T-cell (primary cell): ENCODE measurements at regions not wholly inside any gene's neighbourhood (a gene's known extent, or its start where the extent isn't known, plus 50 kb on each side); places are given as distances from the start of the nearest gene placed in this dataset.

Experiments used
- ATAC-seq, 4 experiments: fragments of 200-7000 bp in 3 of 4; fragments of 150-1000 bp in 1 of 4; cut with Tn5 transposase; replicated peaks in 1 of 4; 1 replicate in 3 of 4; 2 replicates in 1 of 4; pipeline ENCODE4 v1.10.0; 2021; ENCODE audit warnings: moderate library complexity in 3 of 4, mild to moderate bottlenecking in 2 of 4, moderate number of reproducible peaks in 1 of 4
- CTCF ChIA-PET, 2 donors: fragments of 300-600 bp; sonication (Branson Sonifier 250); formaldehyde crosslinking; loops; one replicate each; lab custom pipeline; 2022; ENCODE audit warnings: antibody characterized with exemption in 2 of 2; lab: Charles Lee
- POLR2A ChIA-PET, 2 donors: fragments of 300-600 bp; sonication (Branson Sonifier 250); formaldehyde crosslinking; loops; one replicate each; lab custom pipeline; 2022; ENCODE audit warnings: antibody characterized with exemption in 2 of 2; lab: Charles Lee
- DNase-seq, 35 experiments: peaks; one replicate each; pipeline versions ENCODE4 v3.0.0 to v3.0.0-alpha.2; 2013 to 2023
- H3K27ac ChIP-seq: one replicate; pipeline ENCODE4 v1.5.1; 2013; ENCODE audit warnings: low read length
- H3K27me3 ChIP-seq, 2 experiments: replicated peaks in 1 of 2; 1 replicate in 1 of 2; 2 replicates in 1 of 2; pipeline versions ENCODE4 v1.6.1 to v1.7.0; 2013; ENCODE audit warnings: low read length in 1 of 2, mixed read lengths in 1 of 2; ENCODE audit not compliant: control insufficient read depth in 2 of 2, insufficient read depth in 2 of 2; ENCODE audit errors: extremely low read depth in 1 of 2
- H3K36me3 ChIP-seq, 2 donors: 1 replicate in 1 of 2; 2 replicates in 1 of 2; pipeline versions ENCODE4 v1.6.1 to v1.7.0; 2013; ENCODE audit warnings: low read length in 1 of 2; ENCODE audit not compliant: control insufficient read depth in 2 of 2, insufficient read depth in 1 of 2; ENCODE audit errors: extremely low read depth in 1 of 2
- H3K4me1 ChIP-seq, 2 experiments: 1 replicate in 1 of 2; 2 replicates in 1 of 2; pipeline versions ENCODE4 v1.6.1 to v1.7.0; 2013; ENCODE audit warnings: low read length in 2 of 2, mixed read lengths in 1 of 2; ENCODE audit not compliant: insufficient read depth in 2 of 2, control insufficient read depth in 1 of 2; ENCODE audit errors: extremely low read depth in 1 of 2
- H3K4me3 ChIP-seq, 2 donors: 1 replicate in 1 of 2; 2 replicates in 1 of 2; pipeline versions ENCODE4 v1.5.1 to v1.7.0; 2013; ENCODE audit warnings: mild to moderate bottlenecking in 2 of 2, low read length in 1 of 2, moderate library complexity in 1 of 2; ENCODE audit not compliant: control insufficient read depth in 1 of 2; ENCODE audit errors: extremely low read depth in 1 of 2
- H3K9me3 ChIP-seq: 2 replicates; pipeline ENCODE4 v1.7.0; 2013
- H3K27ac Mint-ChIP-seq, 2 donors: one replicate each; pipeline ENCODE4 v1.8.0; 2020 to 2021; ENCODE audit warnings: mild to moderate bottlenecking in 2 of 2, mixed read lengths in 2 of 2
- H3K27me3 Mint-ChIP-seq, 2 donors: one replicate each; pipeline ENCODE4 v1.8.0; 2021 to 2022; ENCODE audit warnings: mixed read lengths in 2 of 2
- H3K36me3 Mint-ChIP-seq: one replicate; pipeline ENCODE4 v1.8.0; 2021; ENCODE audit warnings: mixed read lengths
- H3K4me1 Mint-ChIP-seq, 3 donors: one replicate each; pipeline ENCODE4 v1.8.0; 2020 to 2022; ENCODE audit warnings: mixed read lengths in 3 of 3, mild to moderate bottlenecking in 1 of 3
- H3K4me3 Mint-ChIP-seq, 3 donors: one replicate each; pipeline ENCODE4 v1.8.0; 2020 to 2022; ENCODE audit warnings: mild to moderate bottlenecking in 3 of 3, mixed read lengths in 3 of 3, moderate library complexity in 3 of 3
- H3K9me3 Mint-ChIP-seq, 3 donors: one replicate each; pipeline ENCODE4 v1.8.0; 2020 to 2022; ENCODE audit warnings: mixed read lengths in 3 of 3
- WGBS: methylation state at CpG from one replicate; pipeline ENCODE4 v1.1.5; 2013; ENCODE audit warnings: missing lambda C conversion rate; ENCODE audit not compliant: insufficient coverage; 5-methylcytosine and 5-hydroxymethylcytosine counted together

- H3K27me3 ChIP-seq = peaks cover 0 to 9% of the 10 kb centered on the region in 2 experiments
- ChIA-PET POLR2A (no interaction called here), CTCF (interaction anchor here (0.8 to 2.6 kb wide), 2 partner anchors 633 kb away, joined by 3 to 15 read pairs; no protein-coding TSS in a partner anchor)
- peaks cover 0 to 4% of the 10 kb centered on the region in 2 donors for H3K36me3 ChIP-seq
- peak; percentile 84 to 87 (median 86) for ATAC-seq
- H3K9me3 ChIP-seq = no peaks in the 10 kb centered on the region
- H3K27ac Mint-ChIP-seq = no peak overlapping the region
- 10% methylated on average over 13 of the region's 16 CpGs for WGBS
- H3K4me3 Mint-ChIP-seq = no peak overlapping the region
- H3K4me3 ChIP-seq = no peak overlapping the region
- peaks cover 0 to 2% of the 10 kb centered on the region in 2 donors for H3K27me3 Mint-ChIP-seq
- DNase-seq = peak; percentile 47 to 90 (median 75)
- H3K9me3 Mint-ChIP-seq = peaks cover 0 to 1% (median 1%) of the 10 kb centered on the region in 3 donors
- H3K4me1 ChIP-seq = peaks cover 0 to 9% of the 10 kb centered on the region in 2 experiments
- no peaks in the 10 kb centered on the region for H3K36me3 Mint-ChIP-seq
- peaks cover 0 to 12% (median 10%) of the 10 kb centered on the region in 3 donors for H3K4me1 Mint-ChIP-seq
- no peak overlapping the region for H3K27ac ChIP-seq
These were observed 75.9 kb upstream of the PRR5 start for GRCh38 chr22:44625981-44626687.

GRCh38 chr22:44625421-44625760 lies 76.6 kb upstream of the PRR5 start:
- H3K27ac ChIP-seq = no peak overlapping the region
- Mint-ChIP-seq H3K27me3 (peaks cover 0 to 2% of the 10 kb centered on the region in 2 donors), H3K4me1 (peaks cover 5 to 12% (median 12%) of the 10 kb centered on the region in 3 donors), H3K27ac (no peak overlapping the region), H3K4me3 (no peak overlapping the region), H3K36me3 (no peaks in the 10 kb centered on the region), H3K9me3 (no peaks in the 10 kb centered on the region)
- H3K27me3 ChIP-seq = peaks cover 0 to 9% of the 10 kb centered on the region in 2 experiments
- POLR2A ChIA-PET = no interaction called here
- WGBS = 87% methylated on average over 3 of the region's 7 CpGs
- ATAC-seq = no peak
- CTCF ChIA-PET = interaction anchor here in 1 of 2 donors (2.6 kb wide), 1 partner anchor 632 kb away, joined by 15 read pairs; no protein-coding TSS in a partner anchor
- no peak for DNase-seq
- H3K4me1 ChIP-seq = peaks cover 2 to 17% of the 10 kb centered on the region in 2 experiments
- H3K36me3 ChIP-seq = peaks cover 0 to 4% of the 10 kb centered on the region in 2 donors
- no peak overlapping the region for H3K4me3 ChIP-seq
- H3K9me3 ChIP-seq = no peaks in the 10 kb centered on the region

- Mint-ChIP-seq H3K27me3 (peaks cover 0 to 2% of the 10 kb centered on the region in 2 donors), H3K4me3 (no peak overlapping the region), H3K36me3 (no peaks in the 10 kb centered on the region), H3K4me1 (peaks cover 7 to 12% (median 12%) of the 10 kb centered on the region in 3 donors), H3K9me3 (no peaks in the 10 kb centered on the region), H3K27ac (no peak overlapping the region)
- Histone ChIP-seq H3K27ac (no peak overlapping the region), H3K9me3 (no peaks in the 10 kb centered on the region), H3K27me3 (peaks cover 0 to 13% of the 10 kb centered on the region in 2 experiments), H3K4me3 (no peak overlapping the region), H3K4me1 (peaks cover 5 to 22% of the 10 kb centered on the region in 2 experiments), H3K36me3 (peaks cover 0 to 4% of the 10 kb centered on the region in 2 donors)
- CTCF ChIA-PET = interaction anchor here (1.0 to 2.6 kb wide), 2 partner anchors 631 to 632 kb away, joined by 4 to 15 read pairs; no protein-coding TSS in a partner anchor
- DNase-seq (no peak), ATAC-seq (no peak)
- POLR2A ChIA-PET = no interaction called here
- WGBS = 84% methylated on average over 22 of the region's 27 CpGs
These were observed 77.1 kb upstream of the PRR5 start for GRCh38 chr22:44624689-44625420.

- WGBS = 81% methylated on average over 18 of the region's 24 CpGs
- ATAC-seq (no peak), DNase-seq (peak in 7 of 35 experiments; percentile 18 to 47 (median 23))
- Mint-ChIP-seq H3K27ac (no peak overlapping the region), H3K4me1 (peaks cover 7 to 12% (median 12%) of the 10 kb centered on the region in 3 donors), H3K36me3 (no peaks in the 10 kb centered on the region), H3K27me3 (peaks cover 0 to 2% of the 10 kb centered on the region in 2 donors), H3K4me3 (no peak overlapping the region), H3K9me3 (no peaks in the 10 kb centered on the region)
- Histone ChIP-seq H3K36me3 (peaks cover 0 to 4% of the 10 kb centered on the region in 2 donors), H3K4me1 (peaks cover 6 to 27% of the 10 kb centered on the region in 2 experiments), H3K27ac (no peak overlapping the region), H3K9me3 (no peaks in the 10 kb centered on the region), H3K27me3 (peaks cover 0 to 14% of the 10 kb centered on the region in 2 experiments), H3K4me3 (no peak overlapping the region)
- POLR2A ChIA-PET = no interaction called here
- CTCF ChIA-PET = interaction anchor here (1.0 kb wide), 2 partner anchors 630 to 631 kb away, joined by 4 read pairs; no protein-coding TSS in a partner anchor
These were observed 78.1 kb upstream of the PRR5 start for GRCh38 chr22:44623771-44624510.

GRCh38 chr22:44622679-44623078 lies 79.3 kb upstream of the PRR5 start:
- peaks cover 0 to 4% of the 10 kb centered on the region in 2 donors for H3K36me3 ChIP-seq
- Mint-ChIP-seq H3K4me3 (no peak overlapping the region), H3K4me1 (peaks cover 7 to 12% (median 12%) of the 10 kb centered on the region in 3 donors), H3K27ac (peak overlapping the region in 1 of 2 donors; percentile 37), H3K27me3 (peaks cover 0 to 2% of the 10 kb centered on the region in 2 donors), H3K9me3 (no peaks in the 10 kb centered on the region), H3K36me3 (no peaks in the 10 kb centered on the region)
- ATAC-seq (no peak), DNase-seq (no peak)
- no peak overlapping the region for H3K27ac ChIP-seq
- ChIA-PET POLR2A (no interaction called here), CTCF (interaction anchor here in 1 of 2 donors (0.7 kb wide), 1 partner anchor 46 kb away, joined by 6 read pairs; no protein-coding TSS in a partner anchor)
- H3K9me3 ChIP-seq = no peaks in the 10 kb centered on the region
- peaks cover 6 to 29% of the 10 kb centered on the region in 2 experiments for H3K4me1 ChIP-seq
- H3K27me3 ChIP-seq = peaks cover 0 to 16% of the 10 kb centered on the region in 2 experiments
- H3K4me3 ChIP-seq = no peak overlapping the region
- WGBS = 87% methylated on average over 11 of the region's 11 CpGs

- H3K4me3 ChIP-seq = no peak overlapping the region
- H3K9me3 ChIP-seq = no peaks in the 10 kb centered on the region
- ATAC-seq = no peak
- Mint-ChIP-seq H3K36me3 (no peaks in the 10 kb centered on the region), H3K4me1 (peaks cover 7 to 12% (median 12%) of the 10 kb centered on the region in 3 donors), H3K9me3 (no peaks in the 10 kb centered on the region), H3K27me3 (peaks cover 0 to 2% of the 10 kb centered on the region in 2 donors), H3K4me3 (no peak overlapping the region), H3K27ac (no peak overlapping the region)
- H3K27me3 ChIP-seq = peaks cover 0 to 16% of the 10 kb centered on the region in 2 experiments
- CTCF ChIA-PET = interaction anchor here in 1 of 2 donors (0.7 kb wide), 1 partner anchor 47 kb away, joined by 6 read pairs; no protein-coding TSS in a partner anchor
- POLR2A ChIA-PET = no interaction called here
- H3K27ac ChIP-seq = no peak overlapping the region
- H3K36me3 ChIP-seq = no peaks in the 10 kb centered on the region
- peaks cover 8 to 32% of the 10 kb centered on the region in 2 experiments for H3K4me1 ChIP-seq
- WGBS = 40% methylated on average over 5 of the region's 8 CpGs
- peak in 15 of 35 experiments; percentile 15 to 55 (median 28) for DNase-seq
These were observed 79.9 kb upstream of the PRR5 start for GRCh38 chr22:44622147-44622427.
